ENCODE measurements at regions not wholly inside any gene's neighbourhood (a gene's known extent, or its start where the extent isn't known, plus 50 kb on each side); places are given as distances from the start of the nearest gene placed in this dataset.

DNA sequence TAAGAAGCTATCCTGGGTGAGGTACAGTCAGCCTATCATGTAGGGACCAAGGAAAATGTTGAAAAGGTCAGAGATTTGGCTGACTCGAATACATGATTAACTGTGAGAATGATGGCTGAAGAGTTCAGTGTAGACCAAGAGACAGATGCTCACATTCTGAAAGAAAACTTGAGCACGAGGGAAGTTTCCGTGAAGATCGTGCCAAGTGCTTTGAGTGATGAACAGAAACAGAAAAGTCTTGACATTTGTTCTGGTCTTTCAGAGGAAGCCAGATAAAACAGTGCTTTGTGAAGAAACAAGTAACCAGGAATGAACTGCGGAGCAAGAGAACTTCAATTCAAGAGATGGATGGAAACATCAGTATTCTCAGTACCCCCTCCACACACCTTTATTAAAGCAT, 500.3 kb upstream of the SMIM21 start:
- Histone ChIP-seq H4K20me1 (ENCODE audit: insufficient read depth, low read length) (no peaks in the 10 kb centered on the region), H3K79me2 (ENCODE audit: low read length) (no peaks in the 10 kb centered on the region), H2AFZ (ENCODE audit: low read length) (no peak overlapping the region), H3K4me3 (ENCODE audit: low read length) (no peak overlapping the region), H3K9ac (ENCODE audit: low read length) (no peak overlapping the region), H3K36me3 (replicated peaks; ENCODE audit: insufficient read depth, low read length) (no peaks in the 10 kb centered on the region), H3K4me1 (ENCODE audit: low read length) (no peaks in the 10 kb centered on the region), H3K9me3 (replicated peaks; ENCODE audit: insufficient read depth, low read length) (no peaks in the 10 kb centered on the region), H3K9me2 (replicated peaks; ENCODE audit: insufficient read depth, low read length) (no peaks in the 10 kb centered on the region), H3K4me2 (ENCODE audit: low read depth, low read length) (no peak overlapping the region), H3F3A (ENCODE audit: insufficient read depth, low read length) (no peaks in the 10 kb centered on the region), H3K27ac (ENCODE audit: low read length) (no peak overlapping the region), H3K27me3 (replicated peaks; ENCODE audit: insufficient read depth, low read length) (no peaks in the 10 kb centered on the region)
- no peak for DNase-seq
- TF ChIP-seq, protein P1, sequence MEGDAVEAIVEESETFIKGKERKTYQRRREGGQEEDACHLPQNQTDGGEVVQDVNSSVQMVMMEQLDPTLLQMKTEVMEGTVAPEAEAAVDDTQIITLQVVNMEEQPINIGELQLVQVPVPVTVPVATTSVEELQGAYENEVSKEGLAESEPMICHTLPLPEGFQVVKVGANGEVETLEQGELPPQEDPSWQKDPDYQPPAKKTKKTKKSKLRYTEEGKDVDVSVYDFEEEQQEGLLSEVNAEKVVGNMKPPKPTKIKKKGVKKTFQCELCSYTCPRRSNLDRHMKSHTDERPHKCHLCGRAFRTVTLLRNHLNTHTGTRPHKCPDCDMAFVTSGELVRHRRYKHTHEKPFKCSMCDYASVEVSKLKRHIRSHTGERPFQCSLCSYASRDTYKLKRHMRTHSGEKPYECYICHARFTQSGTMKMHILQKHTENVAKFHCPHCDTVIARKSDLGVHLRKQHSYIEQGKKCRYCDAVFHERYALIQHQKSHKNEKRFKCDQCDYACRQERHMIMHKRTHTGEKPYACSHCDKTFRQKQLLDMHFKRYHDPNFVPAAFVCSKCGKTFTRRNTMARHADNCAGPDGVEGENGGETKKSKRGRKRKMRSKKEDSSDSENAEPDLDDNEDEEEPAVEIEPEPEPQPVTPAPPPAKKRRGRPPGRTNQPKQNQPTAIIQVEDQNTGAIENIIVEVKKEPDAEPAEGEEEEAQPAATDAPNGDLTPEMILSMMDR (IDR thresholded peaks at IDR 0.05; ENCODE audit: low read length): no peak
- TF ChIP-seq EZH2 (optimal IDR thresholded peaks at IDR 0.05; ENCODE audit: low read depth, low read length) (no peak), EZH2phosphoT487 (IDR thresholded peaks at IDR 0.05; ENCODE audit: low read length) (no peak)

DNA sequence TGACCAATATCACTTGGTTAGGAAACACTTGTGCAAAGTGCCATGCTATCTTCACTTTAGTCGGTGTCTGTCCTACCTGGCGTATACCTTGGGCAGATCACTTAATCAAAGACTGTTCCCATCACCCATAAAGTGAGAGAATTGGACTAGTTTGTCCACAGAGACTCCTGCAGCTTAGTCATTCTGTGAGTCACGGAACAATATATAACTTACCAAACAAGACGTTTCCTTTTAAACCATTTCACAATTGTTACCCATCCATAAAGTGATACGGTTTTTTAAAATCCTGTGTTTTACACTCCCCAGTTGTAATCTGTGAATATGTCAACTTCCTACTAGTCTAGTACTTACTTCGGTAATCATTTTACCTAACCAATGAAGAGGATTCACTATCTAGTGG, 499.3 kb upstream of the SMIM21 start:
- TF ChIP-seq, protein P1 (IDR thresholded peaks at IDR 0.05; ENCODE audit: low read length): no peak
- TF ChIP-seq EZH2 (optimal IDR thresholded peaks at IDR 0.05; ENCODE audit: low read depth, low read length) (no peak), EZH2phosphoT487 (IDR thresholded peaks at IDR 0.05; ENCODE audit: low read length) (no peak)
- no peak for DNase-seq

DNA sequence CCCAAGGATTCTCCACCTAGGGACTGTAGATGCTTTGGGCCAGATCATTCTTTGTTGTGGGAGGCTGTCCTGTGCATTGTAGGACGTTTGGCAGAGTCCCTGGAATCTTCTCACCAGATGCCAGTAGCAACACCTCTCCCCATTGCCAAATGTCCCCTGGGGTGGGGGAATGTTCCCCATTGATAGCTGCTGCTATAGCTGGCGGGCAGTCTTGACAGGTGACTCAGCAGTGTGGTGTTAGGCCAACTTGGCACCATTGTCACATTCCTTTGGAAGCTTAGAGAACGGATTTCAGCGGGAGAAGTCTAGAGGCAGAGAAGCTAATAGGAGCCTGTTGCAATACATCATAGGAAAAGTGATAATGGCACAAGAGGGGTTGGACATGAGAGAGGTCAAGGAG, 495.7 kb upstream of the SMIM21 start:
- no peak for DNase-seq
- no peak overlapping the region for H3K9ac ChIP-seq (ENCODE audit: low read length)
- no peak overlapping the region for H2AFZ ChIP-seq (ENCODE audit: low read length)
- H3K9me2 ChIP-seq (replicated peaks; ENCODE audit: insufficient read depth, low read length): no peaks in the 10 kb centered on the region
- no peak overlapping the region for H3K4me2 ChIP-seq (ENCODE audit: low read depth, low read length)
- H3K9me3 ChIP-seq (replicated peaks; ENCODE audit: insufficient read depth, low read length): no peaks in the 10 kb centered on the region
- no peaks in the 10 kb centered on the region for H4K20me1 ChIP-seq (ENCODE audit: insufficient read depth, low read length)
- no peaks in the 10 kb centered on the region for H3K4me1 ChIP-seq (ENCODE audit: low read length)
- H3K36me3 ChIP-seq (replicated peaks; ENCODE audit: insufficient read depth, low read length): no peaks in the 10 kb centered on the region
- no peaks in the 10 kb centered on the region for H3K27me3 ChIP-seq (replicated peaks; ENCODE audit: insufficient read depth, low read length)
- H3K27ac ChIP-seq (ENCODE audit: low read length): no peak overlapping the region
- H3F3A ChIP-seq (ENCODE audit: insufficient read depth, low read length): no peaks in the 10 kb centered on the region
- H3K4me3 ChIP-seq (ENCODE audit: low read length): no peak overlapping the region
- no peaks in the 10 kb centered on the region for H3K79me2 ChIP-seq (ENCODE audit: low read length)
- TF ChIP-seq EZH2 (optimal IDR thresholded peaks at IDR 0.05; ENCODE audit: low read depth, low read length) (no peak), EZH2phosphoT487 (IDR thresholded peaks at IDR 0.05; ENCODE audit: low read length) (no peak)
- TF ChIP-seq, protein P1 (IDR thresholded peaks at IDR 0.05; ENCODE audit: low read length): no peak

More for the DNA sequence above, 499.3 kb upstream of the SMIM21 start:
- Histone ChIP-seq H3K27ac (ENCODE audit: low read length) (no peak overlapping the region), H3K4me3 (ENCODE audit: low read length) (no peak overlapping the region), H3K9ac (ENCODE audit: low read length) (no peak overlapping the region), H3K4me2 (ENCODE audit: low read depth, low read length) (no peak overlapping the region), H2AFZ (ENCODE audit: low read length) (no peak overlapping the region), H3K4me1 (ENCODE audit: low read length) (no peaks in the 10 kb centered on the region), H3K79me2 (ENCODE audit: low read length) (no peaks in the 10 kb centered on the region), H3K9me2 (replicated peaks; ENCODE audit: insufficient read depth, low read length) (no peaks in the 10 kb centered on the region), H4K20me1 (ENCODE audit: insufficient read depth, low read length) (no peaks in the 10 kb centered on the region), H3K36me3 (replicated peaks; ENCODE audit: insufficient read depth, low read length) (no peaks in the 10 kb centered on the region), H3K9me3 (replicated peaks; ENCODE audit: insufficient read depth, low read length) (no peaks in the 10 kb centered on the region), H3F3A (ENCODE audit: insufficient read depth, low read length) (no peaks in the 10 kb centered on the region), H3K27me3 (replicated peaks; ENCODE audit: insufficient read depth, low read length) (no peaks in the 10 kb centered on the region)
